WTC11 (cell line): ENCODE measurements at regions not wholly inside any gene's neighbourhood (a gene's known extent, or its start where the extent isn't known, plus 50 kb on each side); places are given as distances from the start of the nearest gene placed in this dataset.
A peak's percentile ranks its signal among the peaks of the same experiment; 100 is the strongest.

ENCODE experiments used
- ATAC-seq: fragments of 200-7000 bp; cut with Tn5 transposase; 2 replicates; pipeline ENCODE4 v1.10.0; 2021; ENCODE audit warnings: mild to moderate bottlenecking, moderate library complexity
- CTCF ChIA-PET: fragments of 300-600 bp; sonication (Branson Sonifier 250); formaldehyde crosslinking; loops from one replicate; lab custom pipeline; 2021; ENCODE audit warnings: antibody characterized with exemption; lab: Charles Lee
- POLR2A ChIA-PET: fragments of 350-600 bp; sonication (Branson Sonifier 250); formaldehyde crosslinking; loops from one replicate; lab custom pipeline; 2021; ENCODE audit warnings: antibody characterized with exemption; lab: Charles Lee
- DNase-seq: peaks from one replicate; pipeline ENCODE4 v3.0.0; 2021; ENCODE audit warnings: low spot score
- H3K27ac Mint-ChIP-seq: 2 replicates; pipeline ENCODE4 v1.8.0; 2021; ENCODE audit warnings: mixed read lengths
- H3K27me3 Mint-ChIP-seq: 2 replicates; pipeline ENCODE4 v1.8.0; 2021; ENCODE audit warnings: low read depth, mild to moderate bottlenecking, moderate library complexity, mixed read lengths
- H3K36me3 Mint-ChIP-seq: 2 replicates; pipeline ENCODE4 v1.8.0; 2021; ENCODE audit warnings: mixed read lengths
- H3K4me1 Mint-ChIP-seq: 2 replicates; pipeline ENCODE4 v1.8.0; 2022; ENCODE audit warnings: mixed read lengths
- H3K4me3 Mint-ChIP-seq: 2 replicates; pipeline ENCODE4 v1.8.0; 2021; ENCODE audit warnings: mild to moderate bottlenecking, moderate library complexity, mixed read lengths
- H3K9me3 Mint-ChIP-seq: 2 replicates; pipeline ENCODE4 v1.8.0; 2021; ENCODE audit warnings: mixed read lengths
- ATF2 ChIP-seq: sonication (generic); formaldehyde crosslinking; IDR thresholded peaks from 2 replicates; pipeline ENCODE4 v1.8.1; 2022; ENCODE audit warnings: low read depth, missing genetic modification reagents, borderline replicate concordance
- ATF3 ChIP-seq: sonication (generic); formaldehyde crosslinking; conservative IDR thresholded peaks from 2 replicates; pipeline ENCODE4 v1.8.1; 2022; ENCODE audit warnings: mild to moderate bottlenecking, missing genetic modification reagents
- CREB1 ChIP-seq: sonication (generic); formaldehyde crosslinking; IDR thresholded peaks from 2 replicates; pipeline ENCODE4 v1.8.0; 2023; ENCODE audit warnings: mild to moderate bottlenecking, missing genetic modification reagents
- CTCF ChIP-seq: fragments of 200-600 bp; IDR thresholded peaks from 2 replicates; pipeline ENCODE4 v1.8.0; 2022; ENCODE audit warnings: antibody characterized with exemption
- ELF4 ChIP-seq: sonication (generic); formaldehyde crosslinking; IDR thresholded peaks from 2 replicates; pipeline ENCODE4 v1.8.1; 2022; ENCODE audit warnings: low read depth, mild to moderate bottlenecking, moderate library complexity, missing genetic modification reagents
- ESRRA ChIP-seq: sonication (generic); formaldehyde crosslinking; IDR thresholded peaks from 2 replicates; pipeline ENCODE4 v1.8.1; 2022; ENCODE audit warnings: mild to moderate bottlenecking, missing genetic modification reagents, borderline replicate concordance
- GTF2I ChIP-seq: fragments of 250-450 bp; sonication (Bioruptor Pico); conservative IDR thresholded peaks from 2 replicates; pipeline ENCODE4 v1.4.0; 2021; ENCODE audit warnings: mild to moderate bottlenecking
- IRF1 ChIP-seq: sonication (generic); formaldehyde crosslinking; IDR thresholded peaks from 2 replicates; pipeline ENCODE4 v1.8.0; 2023; ENCODE audit warnings: missing genetic modification reagents
- IRF2 ChIP-seq: sonication (generic); formaldehyde crosslinking; IDR thresholded peaks from 2 replicates; pipeline ENCODE4 v1.8.0; 2022; ENCODE audit warnings: low read depth, missing genetic modification reagents, borderline replicate concordance
- MYBL2 ChIP-seq: sonication (generic); formaldehyde crosslinking; IDR thresholded peaks from 2 replicates; pipeline ENCODE4 v1.8.1; 2023; ENCODE audit warnings: mild to moderate bottlenecking, moderate library complexity, missing genetic modification reagents
- NFATC4 ChIP-seq: fragments of 250-450 bp; sonication (Bioruptor Pico); IDR thresholded peaks from 2 replicates; pipeline ENCODE4 v1.9.0; 2021; ENCODE audit warnings: mild to moderate bottlenecking
- NFE2L1 ChIP-seq: sonication (generic); formaldehyde crosslinking; IDR thresholded peaks from 2 replicates; pipeline ENCODE4 v1.8.1; 2023; ENCODE audit warnings: missing genetic modification reagents
- NFYB ChIP-seq: sonication (generic); formaldehyde crosslinking; conservative IDR thresholded peaks from 2 replicates; pipeline ENCODE4 v1.8.0; 2022; ENCODE audit warnings: low read depth, missing genetic modification reagents
- NR1H2 ChIP-seq: sonication (generic); formaldehyde crosslinking; IDR thresholded peaks from 2 replicates; pipeline ENCODE4 v1.9.0; 2021; ENCODE audit warnings: mild to moderate bottlenecking, moderate library complexity, missing genetic modification reagents
- NR2C2 ChIP-seq: sonication (generic); formaldehyde crosslinking; IDR thresholded peaks from 2 replicates; pipeline ENCODE4 v1.8.0; 2022; ENCODE audit warnings: mild to moderate bottlenecking, missing genetic modification reagents
- NR3C1 ChIP-seq: sonication (generic); formaldehyde crosslinking; conservative IDR thresholded peaks from 2 replicates; pipeline ENCODE4 v1.8.1; 2023; ENCODE audit warnings: low read depth, mild to moderate bottlenecking, missing genetic modification reagents
- RELA ChIP-seq: sonication (generic); formaldehyde crosslinking; IDR thresholded peaks from 2 replicates; pipeline ENCODE4 v1.8.1; 2022; ENCODE audit warnings: missing genetic modification reagents, mild to moderate bottlenecking, borderline replicate concordance
- RORB ChIP-seq: fragments of 250-450 bp; sonication (Bioruptor Pico); IDR thresholded peaks from 2 replicates; pipeline ENCODE4 v1.9.0; 2021; ENCODE audit warnings: mild to moderate bottlenecking
- SOX15 ChIP-seq: fragments of 250-450 bp; sonication (Bioruptor Pico); IDR thresholded peaks from 2 replicates; pipeline ENCODE4 v1.9.0; 2021; ENCODE audit warnings: mild to moderate bottlenecking
- TEAD4 ChIP-seq: sonication (generic); formaldehyde crosslinking; IDR thresholded peaks from 2 replicates; pipeline ENCODE4 v1.8.0; 2022; ENCODE audit warnings: mild to moderate bottlenecking, missing genetic modification reagents
- TP53 ChIP-seq: sonication (generic); formaldehyde crosslinking; IDR thresholded peaks from 2 replicates; pipeline ENCODE4 v1.8.1; 2023; ENCODE audit warnings: mild to moderate bottlenecking, missing genetic modification reagents
- ZNF121 ChIP-seq: sonication (generic); formaldehyde crosslinking; IDR thresholded peaks from 2 replicates; pipeline ENCODE4 v1.8.0; 2023; ENCODE audit warnings: missing genetic modification reagents
- ZNF219 ChIP-seq: sonication (generic); formaldehyde crosslinking; IDR thresholded peaks from 2 replicates; pipeline ENCODE4 v1.8.0; 2023; ENCODE audit warnings: missing genetic modification reagents, mild to moderate bottlenecking, borderline replicate concordance
- ZNF263 ChIP-seq: sonication (generic); formaldehyde crosslinking; IDR thresholded peaks from 2 replicates; pipeline ENCODE4 v1.8.1; 2022; ENCODE audit warnings: low read depth, mild to moderate bottlenecking, moderate library complexity, missing genetic modification reagents
- ZNF317 ChIP-seq: sonication (generic); formaldehyde crosslinking; IDR thresholded peaks from 2 replicates; pipeline ENCODE4 v1.8.1; 2023; ENCODE audit warnings: low read depth, mild to moderate bottlenecking, moderate library complexity, missing genetic modification reagents, borderline replicate concordance
- ZNF416 ChIP-seq: fragments of 250-450 bp; sonication (Bioruptor Pico); IDR thresholded peaks from 2 replicates; pipeline ENCODE4 v1.9.0; 2021; ENCODE audit warnings: mild to moderate bottlenecking, inconsistent platforms
- ZNF423 ChIP-seq: fragments of 250-450 bp; sonication (Bioruptor Pico); IDR thresholded peaks from 2 replicates; pipeline ENCODE4 v2.1.2; 2022; ENCODE audit warnings: mild to moderate bottlenecking, moderate library complexity
- ZNF671 ChIP-seq: fragments of 250-450 bp; sonication (Bioruptor Pico); IDR thresholded peaks from 2 replicates; pipeline ENCODE4 v1.8.0; 2021; ENCODE audit warnings: mild to moderate bottlenecking

GRCh38 chr10:23917251-23917840 is 291.6 kb upstream of the KIAA1217 start:
- Mint-ChIP-seq H3K4me3 (no peak overlapping the region), H3K4me1 (no peaks in the 10 kb centered on the region), H3K27ac (no peak overlapping the region), H3K27me3 (no peaks in the 10 kb centered on the region; the same call in 1 of the 2 replicates), H3K9me3 (peaks cover 18% of the 10 kb centered on the region), H3K36me3 (no peaks in the 10 kb centered on the region)
- ATAC-seq, result no peak
- TF ChIP-seq SOX15 (no peak), RORB (CRISPR knock-in tag) (no peak), ZNF219 (CRISPR knock-in tag) (no peak), NR1H2 (CRISPR knock-in tag) (no peak), ZNF416 (no peak), ATF2 (no peak), NFE2L1 (no peak), ELF4 (CRISPR knock-in tag) (no peak), ZNF263 (CRISPR knock-in tag) (no peak), CREB1 (CRISPR knock-in tag) (no peak), NFATC4 (no peak)
- DNase-seq, result no peak
- CTCF ChIA-PET, result interaction anchor here (0.6 kb wide), 1 partner anchor 1185 kb away, joined by 3 read pairs; no protein-coding TSS in a partner anchor
- POLR2A ChIA-PET, result no interaction called here

GRCh38 chr10:23918090-23918723 is 290.7 kb upstream of the KIAA1217 start:
- POLR2A ChIA-PET, result no interaction called here
- Mint-ChIP-seq H3K4me1 (peaks cover under 1% of the 10 kb centered on the region; the same call in 1 of the 2 replicates), H3K36me3 (no peaks in the 10 kb centered on the region), H3K27ac (no peak overlapping the region), H3K9me3 (peaks cover 21% of the 10 kb centered on the region), H3K4me3 (no peak overlapping the region), H3K27me3 (no peaks in the 10 kb centered on the region; the same call in 1 of the 2 replicates)
- ATAC-seq, result no peak
- CTCF ChIA-PET, result interaction anchor here (0.6 kb wide), 1 partner anchor 1186 kb away, joined by 3 read pairs; no protein-coding TSS in a partner anchor
- TF ChIP-seq ZNF671, result no peak
- no peak for TF ChIP-seq NR1H2 (CRISPR knock-in tag)
- TF ChIP-seq CTCF, result no peak
- no peak for TF ChIP-seq TP53 (CRISPR knock-in tag)
- TF ChIP-seq RELA (CRISPR knock-in tag), result no peak
- TF ChIP-seq ATF2, result no peak
- no peak for TF ChIP-seq ATF3
- TF ChIP-seq MYBL2 (CRISPR knock-in tag), result no peak
- TF ChIP-seq TEAD4 (CRISPR knock-in tag), result no peak
- no peak for TF ChIP-seq ZNF121
- DNase-seq, result no peak

GRCh38 chr10:23918839-23919238 is 290.1 kb upstream of the KIAA1217 start:
- ATAC-seq (peak; percentile 80), DNase-seq (no peak)
- Mint-ChIP-seq H3K9me3 (peaks cover 21% of the 10 kb centered on the region), H3K4me1 (peaks cover 2% of the 10 kb centered on the region; the same call in 1 of the 2 replicates), H3K4me3 (no peak overlapping the region), H3K36me3 (no peaks in the 10 kb centered on the region), H3K27ac (no peak overlapping the region), H3K27me3 (no peaks in the 10 kb centered on the region; the same call in 1 of the 2 replicates)
- CTCF ChIA-PET, result no interaction called here
- POLR2A ChIA-PET, result no interaction called here
- TF ChIP-seq ESRRA (no peak), NR2C2 (no peak), NFYB (CRISPR knock-in tag) (no peak), NFE2L1 (no peak), NR3C1 (CRISPR knock-in tag) (no peak), ATF2 (no peak), ZNF423 (CRISPR knock-in tag) (no peak), IRF2 (CRISPR knock-in tag) (no peak), ELF4 (CRISPR knock-in tag) (no peak), IRF1 (CRISPR knock-in tag) (no peak), ZNF317 (CRISPR knock-in tag) (no peak), GTF2I (CRISPR knock-in tag) (no peak)
